ENCODE measurements at regions not wholly inside any gene's neighbourhood (a gene's known extent, or its start where the extent isn't known, plus 50 kb on each side); places are given as distances from the start of the nearest gene placed in this dataset.
A peak's percentile ranks its signal among the peaks of the same experiment; 100 is the strongest.

- Mint-ChIP-seq H3K4me1 (peaks cover 26% of the 10 kb centered on the region), H3K27ac (ENCODE audit: unreplicated experiment) (no peak overlapping the region), H3K9me3 (no peaks in the 10 kb centered on the region)
These were observed 220.6 kb downstream of the GXYLT1 start for GRCh38 chr12:41924111-41924510.

GRCh38 chr12:41923351-41923750 is 221.3 kb downstream of the GXYLT1 start:
- Mint-ChIP-seq H3K9me3 (no peaks in the 10 kb centered on the region), H3K4me1 (peaks cover 33% of the 10 kb centered on the region), H3K4me3 (no peak overlapping the region), H3K27ac (ENCODE audit: unreplicated experiment) (no peak overlapping the region), H3K27me3 (ENCODE audit: low read depth) (no peaks in the 10 kb centered on the region), H3K36me3 (ENCODE audit: low read depth) (no peaks in the 10 kb centered on the region)
- no peak for DNase-seq (ENCODE audit: low read depth, low spot score)
- no peak for TF ChIP-seq CTCF (conservative IDR thresholded peaks at IDR 0.05)

More at GRCh38 chr12:41924111-41924510, 220.6 kb downstream of the GXYLT1 start:
- no peak for DNase-seq (ENCODE audit: low read depth, low spot score)
- H3K27me3 Mint-ChIP-seq (ENCODE audit: low read depth) = no peaks in the 10 kb centered on the region
- no peak overlapping the region for H3K4me3 Mint-ChIP-seq
- no peaks in the 10 kb centered on the region for H3K36me3 Mint-ChIP-seq (ENCODE audit: low read depth)
- TF ChIP-seq CTCF (conservative IDR thresholded peaks at IDR 0.05) = no peak

GRCh38 chr12:41920355-41920754 is 224.3 kb downstream of the GXYLT1 start:
- peak overlapping the region; percentile 15 for H3K4me3 Mint-ChIP-seq
- H3K9me3 Mint-ChIP-seq = no peaks in the 10 kb centered on the region
- no peaks in the 10 kb centered on the region for H3K36me3 Mint-ChIP-seq (ENCODE audit: low read depth)
- no peaks in the 10 kb centered on the region for H3K27me3 Mint-ChIP-seq (ENCODE audit: low read depth)
- H3K4me1 Mint-ChIP-seq = peaks cover 42% of the 10 kb centered on the region
- DNase-seq (ENCODE audit: low read depth, low spot score) = no peak
- H3K27ac Mint-ChIP-seq (ENCODE audit: unreplicated experiment) = peak overlapping the region; percentile 96
- no peak for TF ChIP-seq CTCF (conservative IDR thresholded peaks at IDR 0.05)

GRCh38 chr12:41919526-41920261 is 225.0 kb downstream of the GXYLT1 start:
- no peak for TF ChIP-seq CTCF (conservative IDR thresholded peaks at IDR 0.05)
- no peaks in the 10 kb centered on the region for H3K9me3 Mint-ChIP-seq
- peak overlapping the region; percentile 96 for H3K27ac Mint-ChIP-seq (ENCODE audit: unreplicated experiment)
- H3K27me3 Mint-ChIP-seq (ENCODE audit: low read depth) = no peaks in the 10 kb centered on the region
- peaks cover 42% of the 10 kb centered on the region for H3K4me1 Mint-ChIP-seq
- peak overlapping the region; percentile 74 for H3K4me3 Mint-ChIP-seq
- no peak for DNase-seq (ENCODE audit: low read depth, low spot score)
- H3K36me3 Mint-ChIP-seq (ENCODE audit: low read depth) = no peaks in the 10 kb centered on the region

GRCh38 chr12:41919048-41919447 is 225.6 kb downstream of the GXYLT1 start:
- no peak overlapping the region for H3K4me3 Mint-ChIP-seq
- peak overlapping the region; percentile 96 for H3K27ac Mint-ChIP-seq (ENCODE audit: unreplicated experiment)
- H3K4me1 Mint-ChIP-seq = peaks cover 45% of the 10 kb centered on the region
- TF ChIP-seq CTCF (conservative IDR thresholded peaks at IDR 0.05) = no peak
- no peak for DNase-seq (ENCODE audit: low read depth, low spot score)
- H3K27me3 Mint-ChIP-seq (ENCODE audit: low read depth) = no peaks in the 10 kb centered on the region
- no peaks in the 10 kb centered on the region for H3K36me3 Mint-ChIP-seq (ENCODE audit: low read depth)
- no peaks in the 10 kb centered on the region for H3K9me3 Mint-ChIP-seq
